Lower leg skin (tissue), 3 donors: ENCODE measurements at regions not wholly inside any gene's neighbourhood (a gene's known extent, or its start where the extent isn't known, plus 50 kb on each side); places are given as distances from the start of the nearest gene placed in this dataset.

Source experiments
- CTCF ChIP-seq, 3 donors: fragments of 450-650 bp; IDR thresholded peaks; one replicate each; pipeline ENCODE4 v1.5.1; 2016; ENCODE audit warnings: antibody characterized with exemption in 3 of 3, mild to moderate bottlenecking in 3 of 3, moderate library complexity in 2 of 3
- POLR2A ChIP-seq, 2 donors: fragments of 450-650 bp; IDR thresholded peaks; one replicate each; pipeline ENCODE4 v1.6.1; 2016 to 2017; ENCODE audit warnings: antibody characterized with exemption in 2 of 2, mild to moderate bottlenecking in 1 of 2, moderate library complexity in 1 of 2

DNA sequence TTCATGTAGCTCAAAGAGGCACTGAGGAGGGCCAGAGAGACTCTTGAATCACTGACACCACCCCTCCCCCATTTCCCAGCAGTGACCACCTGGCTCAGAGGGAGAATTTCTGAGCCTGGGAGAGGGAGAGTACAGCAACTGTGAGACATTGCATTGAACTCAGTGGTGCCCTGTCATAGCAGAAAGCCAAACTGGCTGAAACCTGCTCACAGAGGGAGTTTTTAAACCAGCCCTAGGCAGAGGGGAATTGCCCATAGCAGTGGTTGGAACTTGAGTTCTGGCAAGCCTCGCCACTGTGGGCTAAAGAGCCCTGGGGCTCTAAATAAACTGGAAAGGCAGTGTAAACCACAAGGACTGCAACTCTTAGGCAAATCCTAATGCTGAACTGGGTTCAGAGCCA is 243.1 kb downstream of the ADCYAP1 start:
- TF ChIP-seq CTCF (IDR thresholded peaks at IDR 0.05) (no peak), POLR2A (IDR thresholded peaks at IDR 0.05) (no peak)
